K562 (cell line): ENCODE measurements at regions not wholly inside any gene's neighbourhood (a gene's known extent, or its start where the extent isn't known, plus 50 kb on each side); places are given as distances from the start of the nearest gene placed in this dataset.

ENCODE experiments used
- CBX2 ChIP-seq: fragments of 200-600 bp; sonication (generic); IDR thresholded peaks from one replicate; pipeline ENCODE4 v1.6.1; 2012; ENCODE audit warnings: mild to moderate bottlenecking, low read length, inconsistent platforms; ENCODE audit not compliant: insufficient read depth, poor library complexity, severe bottlenecking
- CHD1 ChIP-seq: fragments of 200-600 bp; sonication (generic); IDR thresholded peaks from one replicate; pipeline ENCODE4 v1.6.1; 2012; ENCODE audit warnings: mild to moderate bottlenecking, moderate library complexity, low read length, inconsistent platforms
- DLX4 ChIP-seq: fragments of 250-450 bp; sonication (Bioruptor Pico); IDR thresholded peaks from 2 replicates; pipeline ENCODE4 v1.6.1; 2021; ENCODE audit warnings: mild to moderate bottlenecking
- ETV6 ChIP-seq, 3 experiments: fragments of 150-350 bp in 1 of 3; sonication (generic) in 1 of 3; formaldehyde crosslinking in 1 of 3; IDR thresholded peaks; 2 replicates each; pipeline versions ENCODE4 v1.6.1 to v1.8.0; 2014 to 2022; ENCODE audit warnings: borderline replicate concordance in 2 of 3, low read depth in 2 of 3, antibody characterized with exemption in 1 of 3, low read length in 1 of 3, mild to moderate bottlenecking in 1 of 3, missing genetic modification reagents in 1 of 3
- POLR2G ChIP-seq: fragments of 200-400 bp; formaldehyde crosslinking; IDR thresholded peaks from 2 replicates; pipeline ENCODE4 v1.6.1; 2017; ENCODE audit warnings: low read depth, mild to moderate bottlenecking, antibody characterized with exemption, low read length, moderate library complexity
- SAFB2 ChIP-seq: fragments of 200-400 bp; formaldehyde crosslinking; IDR thresholded peaks from 2 replicates; pipeline ENCODE4 v1.6.1; 2018; ENCODE audit warnings: borderline replicate concordance, low read length, low read depth, moderate library complexity; ENCODE audit not compliant: severe bottlenecking
- SRSF1 ChIP-seq: fragments of 200-400 bp; formaldehyde crosslinking; IDR thresholded peaks from 2 replicates; pipeline ENCODE4 v1.6.1; 2017; ENCODE audit warnings: mild to moderate bottlenecking, low read depth, low read length, moderate library complexity
- TAF15 ChIP-seq: fragments of 200-400 bp; formaldehyde crosslinking; IDR thresholded peaks from 2 replicates; pipeline ENCODE4 v1.6.1; 2017; ENCODE audit warnings: mild to moderate bottlenecking, low read depth, low read length, moderate library complexity
- ZBTB5 ChIP-seq: fragments of 450-650 bp; IDR thresholded peaks from 2 replicates; pipeline ENCODE4 v1.6.1; 2017; ENCODE audit warnings: antibody characterized with exemption

- TF ChIP-seq ZBTB5 (no peak), ETV6 (IDR thresholded peaks at IDR 0.05; ENCODE audit: borderline replicate concordance in 1 of 2, low read depth in 2 of 2, low read length in 1 of 2) (no peak), ETV6 (CRISPR knock-in tag; IDR thresholded peaks at IDR 0.05; ENCODE audit: borderline replicate concordance) (no peak), POLR2G (no peak), SRSF1 (no peak), TAF15 (no peak), SAFB2 (no peak), CBX2 (no peak), CHD1 (no peak), DLX4 (CRISPR knock-in tag) (no peak)
Measured at GRCh38 chr2:177154809-177155208, 57.8 kb upstream of the HNRNPA3 start (continued).
